ENCODE measurements at regions not wholly inside any gene's neighbourhood (a gene's known extent, or its start where the extent isn't known, plus 50 kb on each side); places are given as distances from the start of the nearest gene placed in this dataset.
A peak's percentile ranks its signal among the peaks of the same experiment; 100 is the strongest.

DNA sequence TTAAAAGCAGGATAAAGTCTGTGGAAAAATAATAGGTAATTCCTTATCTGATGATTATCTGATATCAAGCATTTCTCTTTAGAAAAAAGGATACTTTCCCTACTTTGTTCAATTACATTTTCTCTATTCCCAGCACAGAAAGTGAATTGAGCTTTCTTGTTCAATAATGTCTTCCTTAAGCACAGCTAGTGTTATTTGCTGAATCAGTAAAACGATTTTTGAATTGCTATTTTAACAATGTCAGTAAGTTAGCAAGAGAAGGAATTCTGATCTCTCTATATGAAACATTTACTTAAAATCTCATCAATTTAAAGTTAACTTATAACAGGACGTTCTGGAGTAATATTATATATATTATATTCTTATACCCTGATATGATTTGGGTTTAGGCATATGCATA, 337.2 kb upstream of the ANKRD30A start:
- POLR2A ChIA-PET (ENCODE audit: unreplicated experiment), result no interaction called here
- Histone ChIP-seq H3K4me1 (ENCODE audit: control insufficient read depth, insufficient read depth, low read length) (no peaks in the 10 kb centered on the region), H4K20me1 (ENCODE audit: insufficient read depth, low read length) (no peaks in the 10 kb centered on the region), H3K36me3 (ENCODE audit: control insufficient read depth, insufficient read depth, low read length) (no peaks in the 10 kb centered on the region), H2BK120ac (ENCODE audit: low read depth, low read length) (no peak overlapping the region), H3K23ac (ENCODE audit: low read depth, low read length) (no peak overlapping the region), H3K9me3 (ENCODE audit: control insufficient read depth, insufficient read depth, low read length) (no peaks in the 10 kb centered on the region), H3K27me3 (ENCODE audit: control insufficient read depth, insufficient read depth, low read length) (no peaks in the 10 kb centered on the region), H2AK9ac (replicated peaks; ENCODE audit: low read depth, low read length, poor library complexity) (no peak overlapping the region), H3K79me1 (ENCODE audit: low read depth in 1 of 2, low read length in 2 of 2) (no peaks in the 10 kb centered on the region), H2AK5ac (ENCODE audit: low read depth, low read length) (no peak overlapping the region), H3K14ac (replicated peaks; ENCODE audit: low read depth, low read length) (no peak overlapping the region), H3K9me1 (ENCODE audit: insufficient read depth, low read length) (no peaks in the 10 kb centered on the region), H3K27ac (ENCODE audit: insufficient read depth, low read length) (no peak overlapping the region), H2BK5ac (ENCODE audit: low read depth, low read length, poor library complexity, severe bottlenecking) (no peak overlapping the region), H3K18ac (ENCODE audit: low read depth, low read length) (no peak overlapping the region), H2AFZ (replicated peaks; ENCODE audit: low read length, poor library complexity) (no peak overlapping the region), H4K8ac (ENCODE audit: low read depth in 2 of 2, low read length in 2 of 2) (no peak overlapping the region), H4K91ac (ENCODE audit: insufficient read depth, low read depth, low read length) (no peak overlapping the region), H2BK15ac (ENCODE audit: low read depth, low read length) (no peak overlapping the region), H4K5ac (ENCODE audit: low read depth, low read length) (no peak overlapping the region), H3K4me2 (ENCODE audit: low read depth, low read length) (no peak overlapping the region), H3K4me3 (ENCODE audit: insufficient read depth, low read depth, low read length) (no peak overlapping the region), H2BK20ac (ENCODE audit: low read depth, low read length) (no peak overlapping the region), H3K4ac (ENCODE audit: low read depth, low read length) (no peak overlapping the region), H3K56ac (ENCODE audit: extremely low read depth, insufficient read depth, low read length) (no peak overlapping the region), H3K9ac (ENCODE audit: low read depth, low read length) (no peak overlapping the region)
- dilution Hi-C loops (cut with HindIII; ENCODE audit: low sequenced_read_pairs, unreplicated experiment) (no loop called here), intact Hi-C loops (cut with micrococcal nuclease) (no loop called here), in situ Hi-C loops (cut with MboI; ENCODE audit: low sequenced_read_pairs) (loop anchor here (25.0 kb wide), 2 partner anchors 1551 to 1676 kb away; no protein-coding TSS in a partner anchor)
- BruUV-seq (replicated peaks), result no TSS peak
- ATAC-seq (ENCODE audit: low read depth) (no peak), DNase-seq (no peak)
- CTCF ChIA-PET, result no interaction called here
- no peak for TF ChIP-seq NFE2L2 (IDR thresholded peaks at IDR 0.05; ENCODE audit: low read depth, low read length)
- TF ChIP-seq FOS (IDR thresholded peaks at IDR 0.05; ENCODE audit: low read depth, low read length), result no peak
- TF ChIP-seq MAZ (IDR thresholded peaks at IDR 0.05; ENCODE audit: borderline replicate concordance, low read depth, low read length), result no peak
- TF ChIP-seq RFX5 (IDR thresholded peaks at IDR 0.05; ENCODE audit: low read depth, low read length), result no peak
- TF ChIP-seq MAFK (IDR thresholded peaks at IDR 0.05; ENCODE audit: low read depth, low read length), result peak; percentile 71
- no peak for TF ChIP-seq BHLHE40 (IDR thresholded peaks at IDR 0.05; ENCODE audit: low read depth, low read length)
- WGBS, 2 experiments (ENCODE audit: extremely low coverage in 2 of 2, insufficient read length in 1 of 2), result no CpG with 5 or more reads among the region's 2 CpGs

All from IMR-90 (cell line).